ENCODE measurements at regions not wholly inside any gene's neighbourhood (a gene's known extent, or its start where the extent isn't known, plus 50 kb on each side); places are given as distances from the start of the nearest gene placed in this dataset.

- TF ChIP-seq, protein P1, sequence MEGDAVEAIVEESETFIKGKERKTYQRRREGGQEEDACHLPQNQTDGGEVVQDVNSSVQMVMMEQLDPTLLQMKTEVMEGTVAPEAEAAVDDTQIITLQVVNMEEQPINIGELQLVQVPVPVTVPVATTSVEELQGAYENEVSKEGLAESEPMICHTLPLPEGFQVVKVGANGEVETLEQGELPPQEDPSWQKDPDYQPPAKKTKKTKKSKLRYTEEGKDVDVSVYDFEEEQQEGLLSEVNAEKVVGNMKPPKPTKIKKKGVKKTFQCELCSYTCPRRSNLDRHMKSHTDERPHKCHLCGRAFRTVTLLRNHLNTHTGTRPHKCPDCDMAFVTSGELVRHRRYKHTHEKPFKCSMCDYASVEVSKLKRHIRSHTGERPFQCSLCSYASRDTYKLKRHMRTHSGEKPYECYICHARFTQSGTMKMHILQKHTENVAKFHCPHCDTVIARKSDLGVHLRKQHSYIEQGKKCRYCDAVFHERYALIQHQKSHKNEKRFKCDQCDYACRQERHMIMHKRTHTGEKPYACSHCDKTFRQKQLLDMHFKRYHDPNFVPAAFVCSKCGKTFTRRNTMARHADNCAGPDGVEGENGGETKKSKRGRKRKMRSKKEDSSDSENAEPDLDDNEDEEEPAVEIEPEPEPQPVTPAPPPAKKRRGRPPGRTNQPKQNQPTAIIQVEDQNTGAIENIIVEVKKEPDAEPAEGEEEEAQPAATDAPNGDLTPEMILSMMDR (IDR thresholded peaks at IDR 0.05), result peak; percentile 78 to 86 (median 82)
- TF ChIP-seq POLR2A (IDR thresholded peaks at IDR 0.05), result no peak
Observed at GRCh38 chr6:99746261-99746895, 139.7 kb downstream of the PRDM13 start.

Data from right lobe of liver (tissue), 4 donors.